IPS-NIHi7 (cell line): ENCODE measurements at regions not wholly inside any gene's neighbourhood (a gene's known extent, or its start where the extent isn't known, plus 50 kb on each side); places are given as distances from the start of the nearest gene placed in this dataset.

Source experiments
- DNase-seq: peaks from one replicate; pipeline ENCODE4 v3.0.0; 2012; ENCODE audit warnings: mixed read lengths; ENCODE audit errors: extremely low spot score

GRCh38 chr1:228919914-228920313 is 184.6 kb downstream of the RHOU start:
- DNase-seq, result no peak

GRCh38 chr1:228920831-228921230 is 185.6 kb downstream of the RHOU start:
- no peak for DNase-seq

- no peak for DNase-seq
These were observed 186.2 kb downstream of the RHOU start for GRCh38 chr1:228921481-228921880.

- DNase-seq, result no peak
These were observed 187.6 kb downstream of the RHOU start for GRCh38 chr1:228922722-228923376.

GRCh38 chr1:228923973-228924686 is 188.9 kb downstream of the RHOU start:
- DNase-seq, result no peak

GRCh38 chr1:228925691-228926090 is 190.4 kb downstream of the RHOU start:
- no peak for DNase-seq

- DNase-seq, result no peak
These were observed 192.1 kb downstream of the RHOU start for GRCh38 chr1:228927421-228927820.

- no peak for DNase-seq
These were observed 192.9 kb downstream of the RHOU start for GRCh38 chr1:228927946-228928898.

- DNase-seq, result no peak
These were observed 194.3 kb downstream of the RHOU start for GRCh38 chr1:228929476-228930027.

- no peak for DNase-seq
These were observed 195.2 kb downstream of the RHOU start for GRCh38 chr1:228930479-228930957.

- no peak for DNase-seq
These were observed 198.5 kb downstream of the RHOU start for GRCh38 chr1:228933753-228934152.

- DNase-seq, result no peak
These were observed 200.0 kb downstream of the RHOU start for GRCh38 chr1:228935198-228935663.

- DNase-seq, result no peak
These were observed 200.8 kb downstream of the RHOU start for GRCh38 chr1:228935855-228936727.

- DNase-seq, result no peak
These were observed 201.6 kb downstream of the RHOU start for GRCh38 chr1:228936881-228937280.

- no peak for DNase-seq
These were observed 202.1 kb downstream of the RHOU start for GRCh38 chr1:228937351-228937750.

GRCh38 chr1:228937851-228938536 is 202.7 kb downstream of the RHOU start:
- no peak for DNase-seq

- DNase-seq, result no peak
These were observed 203.2 kb downstream of the RHOU start for GRCh38 chr1:228938537-228938901.

- DNase-seq, result no peak
These were observed 203.9 kb downstream of the RHOU start for GRCh38 chr1:228939001-228939691.

GRCh38 chr1:228939881-228940392 is 204.7 kb downstream of the RHOU start:
- DNase-seq, result no peak
